ENCODE measurements at regions not wholly inside any gene's neighbourhood (a gene's known extent, or its start where the extent isn't known, plus 50 kb on each side); places are given as distances from the start of the nearest gene placed in this dataset.
"Not testable (repeated sequence)": the region's sequence is repeated elsewhere in the genome, so short reads cannot be mapped to it uniquely, and the experiment has no call there.

DNA sequence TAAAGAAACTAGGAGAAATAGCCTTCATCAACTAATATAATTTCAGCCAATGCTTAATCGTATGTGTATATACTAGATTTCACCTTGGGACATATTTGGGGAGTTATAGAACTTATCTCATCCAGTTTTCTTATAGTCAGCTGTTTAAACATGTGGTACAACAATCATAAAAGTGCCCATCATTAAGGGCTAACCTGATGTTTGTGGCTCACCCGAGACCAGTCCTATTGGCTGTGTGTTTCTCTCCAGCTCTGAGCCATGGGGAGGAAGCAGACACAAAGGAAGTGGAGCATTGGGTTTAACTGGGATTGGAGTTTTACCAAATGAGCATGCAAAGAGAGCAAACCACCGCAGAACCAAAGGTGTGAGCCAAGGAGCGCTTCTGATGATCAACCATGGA, 114.3 kb upstream of the KLF12 start:
- DNase-seq (ENCODE audit: low read depth) = no peak

DNA sequence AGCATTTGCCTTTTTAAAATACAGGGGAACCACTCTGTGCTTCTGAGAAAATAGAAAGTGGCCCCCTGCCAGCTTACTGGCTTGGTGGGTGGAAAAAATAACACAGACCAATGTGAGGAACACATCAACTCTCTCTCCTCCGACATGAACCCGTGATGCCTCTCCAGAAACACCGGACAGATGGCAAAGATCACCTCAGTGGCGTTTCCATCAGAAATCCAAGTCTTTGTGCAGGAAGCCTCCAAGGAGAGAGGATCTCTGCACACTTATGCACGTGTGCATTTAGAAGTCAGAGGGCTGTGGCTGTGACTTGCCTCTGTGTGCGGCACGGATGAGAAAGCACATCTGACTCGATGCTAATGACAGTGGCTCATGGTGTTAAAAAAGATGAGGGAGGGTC, 112.3 kb upstream of the KLF12 start:
- DNase-seq (ENCODE audit: low read depth) = no peak

DNA sequence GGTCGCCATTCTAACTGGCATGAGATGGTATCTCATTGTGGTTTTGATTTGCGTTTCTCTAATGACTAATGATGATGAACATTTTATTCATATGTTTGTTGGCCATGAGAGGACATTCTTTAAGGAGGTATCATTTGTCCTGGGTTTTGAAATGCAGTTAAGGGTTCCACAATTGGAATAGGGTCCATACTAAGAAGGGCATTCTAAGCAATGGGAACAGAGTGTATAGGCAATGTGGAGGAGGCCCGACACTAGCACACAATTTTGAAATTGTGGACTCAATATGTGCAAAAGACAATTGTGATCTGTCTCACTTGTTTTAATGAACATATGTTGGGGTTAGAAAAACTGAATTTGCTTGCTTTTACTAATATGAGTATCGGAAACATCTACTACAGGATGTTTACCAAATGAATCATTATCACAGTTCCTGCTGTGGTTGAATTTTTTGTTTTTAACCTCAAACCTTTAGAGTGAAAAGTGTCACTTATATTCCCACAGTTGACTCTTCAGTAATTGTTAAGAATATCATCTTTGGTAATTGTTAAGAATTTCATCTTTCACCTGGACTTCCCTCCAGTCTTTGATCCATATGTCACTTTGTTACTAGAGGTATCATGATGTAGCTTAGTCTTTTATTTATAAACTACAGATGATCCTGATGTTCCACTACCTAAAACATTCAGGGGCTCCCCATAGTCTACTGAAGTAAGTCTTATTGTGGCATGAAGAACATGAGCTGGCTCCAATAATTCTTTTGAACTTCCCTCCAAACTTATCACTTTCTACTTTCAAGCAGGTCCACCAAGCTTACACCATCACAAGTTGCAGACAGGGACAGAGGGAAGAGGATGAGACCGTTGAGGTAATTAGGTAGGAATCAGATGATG, 109.7 kb upstream of the KLF12 start:
- peak; percentile 85 for DNase-seq (ENCODE audit: low read depth)

DNA sequence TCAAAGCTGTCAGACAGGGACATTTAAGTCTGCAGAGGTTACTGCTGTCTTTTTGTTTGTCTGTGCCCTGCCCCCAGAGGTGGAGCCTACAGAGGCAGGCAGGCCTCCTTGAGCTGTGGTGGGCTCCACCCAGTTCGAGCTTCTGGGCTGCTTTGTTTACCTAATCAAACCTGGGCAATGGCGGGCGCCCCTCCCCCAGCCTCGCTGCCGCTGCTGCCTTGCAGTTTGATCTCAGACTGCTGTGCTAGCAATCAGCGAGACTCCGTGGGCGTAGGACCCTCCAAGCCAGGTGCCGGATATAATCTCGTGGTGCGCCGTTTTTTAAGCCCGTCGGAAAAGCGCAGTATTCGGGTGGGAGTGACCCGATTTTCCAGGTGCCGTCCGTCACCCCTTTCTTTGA, 107.1 kb upstream of the KLF12 start:
- not testable (repeated sequence) for DNase-seq (ENCODE audit: low read depth)

GRCh38 chr13:74230984-74231501, 96.8 kb upstream of the KLF12 start:
- no peak for DNase-seq (ENCODE audit: low read depth)

GRCh38 chr13:74229242-74229641, 95.0 kb upstream of the KLF12 start:
- peak; percentile 30 for DNase-seq (ENCODE audit: low read depth)

- no peak for DNase-seq (ENCODE audit: low read depth)
Observed at GRCh38 chr13:74227476-74228158, 93.4 kb upstream of the KLF12 start.

DNA sequence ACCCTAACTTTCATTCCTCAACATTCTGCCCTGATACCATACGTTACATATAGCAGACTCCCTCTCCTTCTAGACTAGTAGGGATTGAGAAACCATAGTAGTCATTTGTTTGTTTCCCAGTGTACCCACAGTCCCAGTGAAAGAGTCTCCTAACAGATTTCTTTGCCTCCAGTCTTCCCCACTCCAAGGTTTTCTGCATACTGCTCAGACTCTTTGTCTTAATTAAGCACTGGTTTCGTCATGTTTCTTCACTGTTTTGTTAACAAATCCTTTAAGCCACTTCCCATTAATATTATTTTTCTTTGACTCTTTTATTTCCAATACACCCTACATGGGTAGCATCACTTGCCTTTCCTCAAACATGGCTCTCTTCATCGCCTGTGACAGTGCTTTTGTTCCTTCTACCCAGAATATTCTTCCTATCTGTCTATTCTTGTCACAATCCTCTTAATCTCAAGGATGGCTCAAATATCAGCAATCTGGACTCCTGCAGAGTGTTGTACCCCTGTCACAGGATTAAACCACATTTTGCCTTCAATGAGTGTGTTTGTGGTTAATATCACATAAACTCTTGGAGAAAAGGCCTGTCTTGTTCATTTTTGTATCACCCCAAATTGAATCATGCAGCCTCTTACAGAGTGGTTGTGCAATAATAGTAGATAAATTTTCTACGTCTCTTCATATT, 92.7 kb upstream of the KLF12 start:
- peak; percentile 47 for DNase-seq (ENCODE audit: low read depth)

GRCh38 chr13:74221752-74222151, 87.5 kb upstream of the KLF12 start:
- no peak for DNase-seq (ENCODE audit: low read depth)

GRCh38 chr13:74219566-74219965, 85.4 kb upstream of the KLF12 start:
- no peak for DNase-seq (ENCODE audit: low read depth)

GRCh38 chr13:74218291-74218690, 84.1 kb upstream of the KLF12 start:
- no peak for DNase-seq (ENCODE audit: low read depth)

- no peak for DNase-seq (ENCODE audit: low read depth)
Observed at GRCh38 chr13:74217811-74218210, 83.6 kb upstream of the KLF12 start.

DNA sequence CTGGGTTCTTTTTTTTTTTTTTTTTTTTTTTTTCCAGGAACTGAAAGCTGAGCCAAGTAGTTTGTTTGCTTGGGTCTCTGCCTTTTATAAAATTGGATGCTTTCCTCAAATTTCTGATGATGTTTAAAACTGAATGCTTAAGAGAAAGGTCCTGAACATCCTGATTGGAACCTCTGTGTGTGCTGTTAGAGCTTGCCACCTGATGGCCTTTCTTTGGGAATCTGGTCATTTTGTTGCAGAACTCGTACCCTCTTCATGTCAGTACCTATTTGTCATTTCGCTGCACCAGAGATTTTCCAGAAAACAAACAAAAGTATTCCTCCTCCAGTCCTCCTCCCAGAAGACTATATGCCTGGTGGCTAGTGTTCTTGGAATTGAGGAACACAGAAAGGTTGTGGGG, 81.2 kb upstream of the KLF12 start:
- DNase-seq (ENCODE audit: low read depth) = no peak

- no peak for DNase-seq (ENCODE audit: low read depth)
Observed at GRCh38 chr13:74214321-74214720, 80.1 kb upstream of the KLF12 start.

- peak; percentile 92 for DNase-seq (ENCODE audit: low read depth)
Observed at GRCh38 chr13:74210693-74211393, 76.6 kb upstream of the KLF12 start.

DNA sequence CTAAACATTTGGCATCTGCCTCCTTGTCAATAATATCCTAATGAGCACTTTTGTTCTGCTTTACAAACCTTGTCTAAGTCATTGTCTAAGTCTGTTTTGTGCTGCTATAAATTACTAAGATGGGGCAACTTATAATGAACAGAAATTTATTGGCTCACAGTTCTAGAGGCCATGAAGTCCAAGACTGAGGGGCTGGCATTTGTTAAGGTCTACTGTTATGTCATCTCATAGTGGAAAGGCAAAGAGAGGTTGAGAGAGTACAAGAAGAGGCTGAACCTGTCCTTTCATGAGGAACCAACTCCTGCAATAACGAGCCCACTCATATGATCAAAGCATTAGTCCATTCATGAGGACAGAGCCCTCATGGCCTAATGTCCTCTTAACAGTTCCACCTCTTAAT, 72.7 kb upstream of the KLF12 start:
- DNase-seq (ENCODE audit: low read depth) = no peak

GRCh38 chr13:74206061-74206561, 71.9 kb upstream of the KLF12 start:
- DNase-seq (ENCODE audit: low read depth) = peak; percentile 92

- DNase-seq (ENCODE audit: low read depth) = peak; percentile 38
Observed at GRCh38 chr13:74205313-74205690, 71.1 kb upstream of the KLF12 start.

DNA sequence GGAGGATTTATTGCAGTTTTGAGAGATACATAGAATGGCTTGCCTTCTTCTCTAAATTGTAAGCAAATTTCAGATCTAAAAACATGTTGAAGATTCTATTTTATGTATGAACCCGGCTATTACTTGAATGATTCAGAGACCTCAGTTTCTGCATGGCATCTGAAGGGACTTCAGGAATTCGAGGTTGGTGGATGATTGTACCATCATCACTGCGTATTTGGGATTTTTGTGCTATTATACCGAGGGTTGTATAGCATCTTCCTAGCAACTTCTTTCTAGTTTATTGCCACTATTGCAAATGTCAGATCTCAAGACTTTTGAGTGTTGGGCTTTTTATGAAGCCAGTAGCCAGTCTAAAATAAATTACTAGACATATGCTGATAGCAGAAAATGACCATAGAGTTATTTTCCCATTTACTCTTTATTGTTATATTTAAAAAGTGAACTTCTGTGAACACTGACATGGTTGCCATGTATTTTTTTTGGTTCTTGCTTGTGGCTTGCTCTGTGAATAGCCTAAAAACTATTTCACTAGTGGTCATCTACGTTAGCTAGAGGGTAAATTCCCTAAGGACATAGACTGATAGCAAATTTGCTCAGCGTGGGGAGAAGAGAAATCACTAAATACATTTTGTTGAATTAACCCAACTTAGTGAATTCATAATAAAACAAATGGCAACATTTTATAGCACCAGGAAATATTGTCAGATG, 70.6 kb upstream of the KLF12 start:
- DNase-seq (ENCODE audit: low read depth) = peak; percentile 85

GRCh38 chr13:74203576-74203975, 69.4 kb upstream of the KLF12 start:
- DNase-seq (ENCODE audit: low read depth) = peak; percentile 90
